ENCODE measurements at regions not wholly inside any gene's neighbourhood (a gene's known extent, or its start where the extent isn't known, plus 50 kb on each side); places are given as distances from the start of the nearest gene placed in this dataset.

DNA sequence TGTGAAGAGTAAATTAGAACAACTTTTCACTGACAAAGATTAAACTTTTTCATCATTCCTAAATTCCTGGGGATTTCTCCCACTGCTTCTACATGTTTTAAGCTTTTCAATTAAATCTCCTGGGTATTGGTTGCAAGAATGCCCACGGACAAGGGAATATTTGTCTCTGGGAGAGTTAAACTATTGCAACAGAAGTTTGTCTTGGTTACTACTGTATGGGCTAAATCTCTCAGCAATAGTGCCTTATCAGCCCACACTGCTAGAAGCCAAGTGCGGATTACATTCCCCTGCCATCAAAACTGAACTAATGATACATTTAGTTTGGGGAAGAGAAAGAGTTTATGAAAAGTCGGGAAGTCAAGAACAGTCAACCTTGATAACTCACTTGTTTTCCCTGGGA is 528.2 kb upstream of the C9orf72 start:
- TF ChIP-seq, protein P1, sequence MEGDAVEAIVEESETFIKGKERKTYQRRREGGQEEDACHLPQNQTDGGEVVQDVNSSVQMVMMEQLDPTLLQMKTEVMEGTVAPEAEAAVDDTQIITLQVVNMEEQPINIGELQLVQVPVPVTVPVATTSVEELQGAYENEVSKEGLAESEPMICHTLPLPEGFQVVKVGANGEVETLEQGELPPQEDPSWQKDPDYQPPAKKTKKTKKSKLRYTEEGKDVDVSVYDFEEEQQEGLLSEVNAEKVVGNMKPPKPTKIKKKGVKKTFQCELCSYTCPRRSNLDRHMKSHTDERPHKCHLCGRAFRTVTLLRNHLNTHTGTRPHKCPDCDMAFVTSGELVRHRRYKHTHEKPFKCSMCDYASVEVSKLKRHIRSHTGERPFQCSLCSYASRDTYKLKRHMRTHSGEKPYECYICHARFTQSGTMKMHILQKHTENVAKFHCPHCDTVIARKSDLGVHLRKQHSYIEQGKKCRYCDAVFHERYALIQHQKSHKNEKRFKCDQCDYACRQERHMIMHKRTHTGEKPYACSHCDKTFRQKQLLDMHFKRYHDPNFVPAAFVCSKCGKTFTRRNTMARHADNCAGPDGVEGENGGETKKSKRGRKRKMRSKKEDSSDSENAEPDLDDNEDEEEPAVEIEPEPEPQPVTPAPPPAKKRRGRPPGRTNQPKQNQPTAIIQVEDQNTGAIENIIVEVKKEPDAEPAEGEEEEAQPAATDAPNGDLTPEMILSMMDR (IDR thresholded peaks at IDR 0.05), result no peak
- no peak for TF ChIP-seq POLR2A (IDR thresholded peaks at IDR 0.05)
